GM18508 (cell line): ENCODE measurements at regions not wholly inside any gene's neighbourhood (a gene's known extent, or its start where the extent isn't known, plus 50 kb on each side); places are given as distances from the start of the nearest gene placed in this dataset.

ENCODE experiments used
- ATAC-seq: cut with Tn5 transposase; IDR thresholded peaks from one replicate; pipeline ENCODE4 v1.9.1; 2021; ENCODE audit warnings: moderate number of reproducible peaks; ENCODE audit not compliant: insufficient read depth, unreplicated experiment

DNA sequence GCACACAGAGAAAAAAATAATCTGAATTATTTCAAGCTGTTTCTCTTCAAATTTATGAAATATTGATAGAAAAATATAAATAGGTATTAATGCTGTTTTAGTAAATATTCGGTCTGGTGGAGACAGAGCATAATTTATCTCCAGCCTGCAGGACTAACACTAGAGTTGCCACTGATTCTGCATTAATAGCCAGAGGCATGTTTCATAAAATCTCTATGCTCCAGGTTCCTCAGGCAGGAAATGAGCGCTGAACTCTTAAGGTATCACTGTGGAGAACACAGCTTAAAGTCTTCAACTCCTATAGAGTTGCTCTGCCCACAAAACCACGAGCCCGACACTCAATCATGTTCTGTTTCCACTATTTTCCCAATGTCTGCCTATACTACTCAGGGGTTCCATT is 470.0 kb upstream of the TMPO start:
- ATAC-seq: no peak

GRCh38 chr12:98048326-98048725 is 467.1 kb upstream of the TMPO start:
- ATAC-seq: no peak

GRCh38 chr12:98053202-98053601 is 462.2 kb upstream of the TMPO start:
- no peak for ATAC-seq

DNA sequence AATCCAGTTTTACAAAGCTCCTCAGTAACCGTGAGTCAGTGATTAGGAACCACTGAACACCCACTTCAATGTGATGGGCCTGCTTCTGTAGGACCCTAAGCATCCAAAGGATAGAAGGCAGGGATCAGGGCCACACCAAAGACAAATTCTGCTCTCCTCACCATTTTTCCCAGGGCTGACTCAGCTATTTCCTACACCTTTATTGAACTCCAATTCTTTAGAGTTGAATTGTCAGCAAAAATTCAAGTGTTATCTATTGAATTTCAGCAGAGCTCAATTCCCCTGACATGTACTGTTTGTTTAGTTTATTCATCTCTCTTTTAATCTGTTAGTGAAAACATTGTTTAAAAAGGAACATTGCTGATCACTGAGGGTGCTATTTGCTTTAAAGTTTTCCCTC is 457.7 kb upstream of the TMPO start:
- no peak for ATAC-seq

GRCh38 chr12:98058213-98058612 is 457.2 kb upstream of the TMPO start:
- ATAC-seq: no peak

- ATAC-seq: no peak
Observed at GRCh38 chr12:98058838-98059237, 456.6 kb upstream of the TMPO start.

DNA sequence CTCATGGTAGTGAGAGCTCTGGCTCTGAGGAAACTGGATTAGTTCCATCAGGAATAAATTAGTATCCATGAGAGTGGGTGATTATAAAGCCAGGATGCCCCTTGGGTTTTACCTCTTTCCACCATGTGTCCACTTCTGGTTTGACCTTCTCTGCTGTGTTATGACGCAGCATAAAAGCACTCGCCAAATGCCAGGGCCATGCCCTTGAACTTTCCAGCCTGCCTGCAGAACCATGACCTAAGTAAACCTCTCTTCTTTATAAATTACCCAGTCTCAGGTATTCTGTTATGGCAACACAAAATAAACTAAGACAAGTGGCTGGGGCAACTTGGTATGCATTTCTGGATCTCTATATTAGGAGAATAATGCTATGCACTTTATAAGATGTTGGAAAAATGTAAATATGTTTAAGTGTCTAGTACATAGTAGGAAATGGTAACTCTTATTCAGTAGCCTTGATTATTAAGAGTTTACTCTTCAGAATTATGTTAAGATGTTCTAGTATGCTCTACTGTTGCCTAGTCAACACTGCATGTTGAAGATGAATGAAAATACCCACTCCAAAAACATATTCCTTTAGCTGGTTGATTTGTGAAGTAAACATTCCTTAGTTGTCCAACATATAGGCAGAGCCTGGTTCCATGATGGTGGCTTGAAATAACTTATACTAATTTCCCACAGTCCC is 455.6 kb upstream of the TMPO start:
- no peak for ATAC-seq

DNA sequence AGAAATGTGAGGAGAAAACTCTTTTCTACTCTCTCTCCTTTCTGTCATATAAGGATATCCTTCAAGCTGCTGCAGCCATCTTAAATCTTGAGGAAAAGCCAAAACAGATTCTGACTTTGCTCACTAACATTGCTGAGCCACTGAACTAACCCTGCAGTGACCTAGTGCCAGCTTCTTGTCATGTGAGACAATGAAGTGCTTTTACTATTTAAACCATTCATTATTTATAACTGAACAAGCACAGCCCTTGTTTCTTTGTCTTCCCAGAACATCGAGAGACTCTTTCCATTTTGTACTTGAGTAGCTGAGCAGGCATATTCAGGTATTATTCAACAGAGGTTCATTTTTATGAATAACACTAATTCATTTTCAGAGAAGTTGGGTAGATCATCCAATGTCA is 455.0 kb upstream of the TMPO start:
- no peak for ATAC-seq

DNA sequence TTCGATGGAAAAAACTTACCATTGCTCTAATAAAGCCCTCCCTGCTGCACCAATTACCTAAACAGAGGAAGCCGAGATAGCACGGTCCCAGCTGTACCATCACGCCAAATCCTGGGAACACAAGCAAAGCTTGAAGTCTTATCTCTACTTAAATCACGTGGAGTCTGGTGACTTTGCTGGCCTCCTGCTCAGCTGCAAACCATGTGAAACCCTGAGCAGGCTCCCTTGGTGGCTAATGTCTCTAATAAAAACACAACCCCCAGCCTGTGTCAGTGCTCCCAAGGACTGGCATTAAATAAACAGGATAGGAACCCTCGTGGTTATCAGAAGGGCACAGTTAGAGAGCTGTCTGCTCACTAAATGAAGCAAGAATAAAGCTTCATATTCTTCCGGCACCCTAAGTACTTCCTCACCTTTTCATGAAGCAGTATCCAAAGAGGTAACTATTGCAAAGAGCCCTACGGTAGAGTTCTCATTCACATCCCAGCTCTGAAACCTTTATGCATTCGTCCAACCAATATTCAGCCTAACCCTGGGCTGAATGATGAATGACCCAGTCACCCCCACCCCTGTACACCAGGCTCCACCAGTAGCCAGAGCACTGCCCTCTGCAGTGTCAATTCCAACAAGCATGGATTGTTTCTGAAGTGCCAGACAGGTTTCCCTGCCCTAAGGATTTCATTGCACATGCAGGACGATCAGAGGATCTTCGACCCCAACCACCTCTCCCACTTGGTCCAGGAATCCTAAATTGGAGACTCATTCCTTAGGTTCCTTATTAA is 452.7 kb upstream of the TMPO start:
- no peak for ATAC-seq

- ATAC-seq: no peak
Observed at GRCh38 chr12:98064501-98064900, 450.9 kb upstream of the TMPO start.

DNA sequence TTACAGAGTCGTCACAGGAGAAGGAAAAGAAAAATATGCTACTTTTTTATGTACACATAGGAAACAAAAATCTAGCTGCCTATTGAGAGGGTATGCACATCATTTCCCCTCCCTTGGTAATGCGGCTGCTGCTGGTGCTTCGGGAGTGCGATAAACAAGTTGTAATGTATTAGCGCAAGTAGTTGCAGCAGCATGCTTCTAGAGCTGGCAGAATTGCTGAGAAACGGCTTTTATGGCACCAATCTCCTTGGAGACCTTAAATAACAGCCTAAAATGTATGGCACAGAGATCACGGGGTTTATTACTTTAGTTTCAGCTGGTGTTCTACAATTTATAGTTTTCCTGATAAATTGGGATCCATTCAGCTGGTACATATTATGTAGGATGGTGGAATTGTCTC is 447.6 kb upstream of the TMPO start:
- no peak for ATAC-seq

DNA sequence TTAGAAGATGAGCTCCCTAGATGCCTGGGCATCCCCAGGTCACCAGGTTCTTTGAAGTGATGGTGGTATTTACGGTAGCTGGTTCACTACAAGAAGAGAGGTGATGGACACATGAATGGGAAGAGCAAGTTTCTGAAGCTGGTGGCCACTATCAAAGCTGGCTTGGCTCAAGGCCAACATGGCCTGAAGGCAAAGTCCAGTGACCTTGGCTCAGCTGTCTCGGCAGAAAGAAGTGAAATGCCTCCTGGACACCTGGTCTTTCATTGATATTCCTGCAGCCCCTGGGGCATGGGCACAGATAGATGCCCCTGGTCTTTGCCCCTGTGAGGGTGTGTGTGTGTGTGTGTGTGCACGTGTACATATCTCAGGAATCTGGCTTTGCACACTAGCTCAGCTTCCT is 441.8 kb upstream of the TMPO start:
- ATAC-seq: no peak

DNA sequence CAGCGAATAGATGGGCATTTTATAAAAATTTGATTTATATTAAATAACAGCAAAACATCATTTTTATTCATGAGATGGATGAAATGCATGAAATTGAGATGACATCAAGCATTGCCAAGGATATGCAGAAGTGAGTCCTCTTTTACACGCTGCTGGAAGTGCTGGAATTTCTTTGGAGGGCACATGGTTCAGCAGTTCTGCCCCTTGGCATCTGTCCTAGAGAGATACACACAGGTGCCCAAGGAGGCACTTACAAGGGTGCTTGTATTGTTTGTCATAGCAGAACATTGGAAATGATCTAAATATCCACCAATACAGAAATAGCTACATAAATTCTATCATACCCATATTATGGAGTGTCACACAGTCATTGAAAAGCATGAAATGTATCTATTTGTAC is 441.1 kb upstream of the TMPO start:
- no peak for ATAC-seq

GRCh38 chr12:98084391-98084790 is 431.0 kb upstream of the TMPO start:
- no peak for ATAC-seq

- ATAC-seq: no peak
Observed at GRCh38 chr12:98085046-98085755, 430.2 kb upstream of the TMPO start.

DNA sequence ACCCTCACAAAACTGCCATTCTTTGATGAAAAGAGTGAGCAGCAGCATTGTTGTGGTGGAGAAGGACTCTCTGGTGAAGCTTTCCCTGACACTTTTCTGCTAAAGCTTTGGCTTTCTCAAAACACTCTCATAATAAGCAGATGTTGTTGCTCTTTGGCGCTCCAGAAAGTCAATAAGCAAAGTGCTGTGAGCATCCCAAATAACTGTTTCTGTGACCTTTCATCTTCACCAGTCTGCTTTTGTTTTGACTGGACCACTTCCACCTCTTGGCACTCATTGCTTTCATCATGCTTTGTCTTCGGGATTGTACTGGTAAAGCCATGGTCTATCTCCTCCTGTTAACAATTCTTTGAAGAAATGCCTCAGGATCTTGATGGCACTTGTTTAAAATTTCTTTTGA is 424.7 kb upstream of the TMPO start:
- no peak for ATAC-seq

GRCh38 chr12:98096436-98096835 is 419.0 kb upstream of the TMPO start:
- no peak for ATAC-seq

GRCh38 chr12:98106031-98106683 is 409.2 kb upstream of the TMPO start:
- no peak for ATAC-seq

- no peak for ATAC-seq
Observed at GRCh38 chr12:98109266-98109665, 406.1 kb upstream of the TMPO start.

GRCh38 chr12:98110536-98110935 is 404.9 kb upstream of the TMPO start:
- no peak for ATAC-seq

DNA sequence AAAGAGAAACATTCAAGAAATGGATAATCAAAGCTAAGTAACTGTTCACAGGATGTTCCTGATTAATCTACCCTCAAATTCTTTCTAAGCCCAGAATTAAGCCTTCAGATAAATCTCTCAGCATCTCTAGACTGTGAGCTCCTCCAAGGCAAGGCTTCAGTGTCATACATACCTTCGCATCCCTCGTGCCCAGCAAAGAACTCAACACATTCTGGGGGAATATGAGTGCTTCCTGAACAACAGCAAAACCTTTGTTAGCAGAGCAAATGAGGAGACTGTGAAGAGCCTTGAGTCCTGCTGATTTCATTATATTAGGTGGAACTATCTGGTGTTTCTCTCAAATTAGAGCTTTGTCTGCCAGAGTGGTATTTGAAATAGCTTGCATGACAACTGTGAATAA is 401.8 kb upstream of the TMPO start:
- ATAC-seq: no peak
